ENCODE measurements at regions not wholly inside any gene's neighbourhood (a gene's known extent, or its start where the extent isn't known, plus 50 kb on each side); places are given as distances from the start of the nearest gene placed in this dataset.
"Not testable (repeated sequence)": the region's sequence is repeated elsewhere in the genome, so short reads cannot be mapped to it uniquely, and the experiment has no call there.

DNA sequence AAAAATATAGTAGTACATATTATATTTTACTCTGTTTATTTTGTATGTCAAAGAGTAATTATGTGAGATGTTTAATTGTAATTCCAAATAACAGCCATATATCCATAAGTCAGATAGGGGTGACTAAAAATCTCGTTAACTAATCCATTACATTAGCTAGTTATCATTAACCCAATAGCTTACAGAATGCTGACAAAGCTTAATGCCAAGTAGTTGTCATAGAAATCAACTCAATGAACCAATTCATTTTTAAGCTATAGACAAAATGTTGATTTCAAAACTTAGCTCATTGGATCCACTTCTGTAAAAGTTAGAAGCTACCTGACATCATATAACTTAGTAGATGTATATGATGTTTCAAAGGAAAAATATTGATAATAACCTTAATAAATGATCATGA is 206.7 kb upstream of the SLITRK1 start:
- DNase-seq = no peak
- no peak for TF ChIP-seq POLR2A (IDR thresholded peaks at IDR 0.05; ENCODE audit: low read length)
- no peak for TF ChIP-seq GATA1 (IDR thresholded peaks at IDR 0.05; ENCODE audit: low read depth, low read length)

DNA sequence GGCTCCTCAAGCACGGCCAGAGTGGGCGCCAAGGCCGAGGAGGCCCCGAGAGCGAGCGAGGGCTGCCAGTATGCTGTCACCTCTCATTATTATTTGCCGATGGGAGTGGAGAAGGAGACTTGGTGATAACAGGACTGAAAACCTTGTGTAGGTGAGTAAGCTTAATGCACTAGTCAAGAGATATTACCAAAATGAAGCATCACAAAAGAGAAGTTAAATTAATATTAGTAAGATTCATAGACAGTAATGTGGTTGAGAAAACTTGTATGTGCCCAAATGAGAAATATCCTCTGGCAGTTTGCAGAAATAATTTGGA is 204.5 kb upstream of the SLITRK1 start:
- TF ChIP-seq GATA1 (IDR thresholded peaks at IDR 0.05; ENCODE audit: low read depth, low read length) (no peak), POLR2A (IDR thresholded peaks at IDR 0.05; ENCODE audit: low read length) (no peak)

DNA sequence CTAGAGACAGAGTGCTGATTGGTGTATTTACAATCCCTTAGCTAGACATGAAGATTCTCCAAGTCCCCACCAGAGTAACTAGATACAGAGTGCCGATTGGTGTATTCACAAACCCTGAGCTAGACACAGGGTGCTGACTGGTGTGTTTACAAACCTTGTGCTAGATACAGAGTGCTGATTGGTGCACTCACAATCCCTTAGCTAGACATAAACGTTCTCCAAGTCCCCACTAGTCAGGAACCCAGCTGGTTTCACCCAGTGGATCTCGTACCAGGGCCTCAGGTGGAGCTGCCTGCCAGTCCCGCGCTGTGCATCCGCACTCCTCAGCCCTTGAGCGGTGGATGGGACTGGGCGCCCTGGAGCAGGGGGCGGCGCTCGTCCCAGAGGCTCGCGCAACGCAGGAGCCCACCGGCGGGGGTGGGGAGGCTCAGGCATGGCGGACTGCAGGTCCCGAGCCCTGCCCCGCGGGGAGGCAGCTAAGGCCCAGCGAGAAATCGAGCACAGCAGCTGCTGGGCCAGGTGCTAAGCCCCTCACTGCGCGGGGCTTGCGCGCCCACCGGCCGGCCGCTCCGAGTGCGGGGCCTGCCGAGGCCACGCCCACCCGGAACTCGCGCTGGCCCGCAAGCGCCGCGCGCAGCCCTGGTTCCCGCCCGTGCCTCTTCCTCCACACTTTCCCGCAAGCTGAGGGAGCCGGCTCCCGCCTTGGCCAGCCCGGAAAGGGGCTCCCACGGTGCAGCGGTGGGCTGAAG is 204.0 kb upstream of the SLITRK1 start:
- not testable (repeated sequence) for DNase-seq

More for the DNA sequence above, 204.5 kb upstream of the SLITRK1 start:
- no peak for DNase-seq

DNA sequence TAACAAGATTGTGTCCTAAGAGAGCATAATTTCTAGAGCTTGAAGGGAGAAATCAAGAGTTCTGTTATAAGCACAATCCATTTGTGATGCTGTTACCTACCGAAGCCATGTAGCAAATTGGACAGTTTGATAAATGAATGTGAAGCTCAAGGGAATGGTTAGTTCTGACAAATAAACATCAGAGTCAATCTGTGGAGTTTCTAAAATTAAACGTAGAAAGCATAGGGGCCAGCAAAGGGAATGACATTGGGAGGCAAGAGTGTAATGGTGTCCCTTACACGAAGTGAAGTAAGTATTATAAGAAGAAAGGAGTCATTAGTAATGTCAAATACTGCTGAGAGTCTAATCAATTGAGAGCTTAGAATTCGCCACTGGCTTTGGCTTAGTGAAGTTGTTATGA is 200.2 kb upstream of the SLITRK1 start:
- DNase-seq = no peak
- TF ChIP-seq POLR2A (IDR thresholded peaks at IDR 0.05; ENCODE audit: low read length) (no peak), GATA1 (IDR thresholded peaks at IDR 0.05; ENCODE audit: low read depth, low read length) (no peak)

DNA sequence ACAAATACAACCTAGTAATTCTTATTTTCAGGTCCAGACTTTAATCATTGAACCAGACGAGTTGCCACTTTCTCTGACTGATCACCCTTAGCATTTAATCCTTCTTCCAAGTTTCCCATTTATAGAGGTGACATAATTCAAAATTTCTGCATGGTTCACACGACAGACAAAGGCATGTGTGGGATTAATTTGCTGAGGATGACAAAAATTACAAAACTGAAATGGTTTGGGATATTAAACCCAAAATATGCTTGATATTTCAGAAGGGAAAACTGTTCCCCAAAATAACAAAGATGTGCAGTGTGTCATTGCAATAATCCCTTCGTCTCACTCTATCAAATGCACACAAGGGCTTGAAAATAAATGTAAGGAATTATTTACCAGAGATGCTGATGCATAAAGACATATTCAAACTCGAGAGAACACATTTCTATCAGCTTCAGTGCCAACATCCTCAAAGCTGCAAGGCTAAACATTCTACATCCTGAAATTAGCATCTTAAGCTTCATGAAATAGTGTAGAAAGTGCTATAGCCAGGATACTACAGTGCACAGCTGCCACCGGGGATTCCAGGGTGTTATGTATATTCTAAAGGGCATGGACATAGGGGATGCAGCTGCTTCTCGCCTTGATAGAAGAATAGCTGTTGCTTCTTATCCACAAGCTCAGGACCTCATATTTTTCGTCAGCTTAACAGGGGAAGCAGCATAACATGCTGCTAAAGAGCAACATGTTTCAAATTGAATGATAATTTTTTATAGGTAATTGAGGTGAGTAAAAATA is 198.7 kb upstream of the SLITRK1 start:
- TF ChIP-seq POLR2A (IDR thresholded peaks at IDR 0.05; ENCODE audit: low read length) (no peak), GATA1 (IDR thresholded peaks at IDR 0.05; ENCODE audit: low read depth, low read length) (no peak)
- no peak for DNase-seq

DNA sequence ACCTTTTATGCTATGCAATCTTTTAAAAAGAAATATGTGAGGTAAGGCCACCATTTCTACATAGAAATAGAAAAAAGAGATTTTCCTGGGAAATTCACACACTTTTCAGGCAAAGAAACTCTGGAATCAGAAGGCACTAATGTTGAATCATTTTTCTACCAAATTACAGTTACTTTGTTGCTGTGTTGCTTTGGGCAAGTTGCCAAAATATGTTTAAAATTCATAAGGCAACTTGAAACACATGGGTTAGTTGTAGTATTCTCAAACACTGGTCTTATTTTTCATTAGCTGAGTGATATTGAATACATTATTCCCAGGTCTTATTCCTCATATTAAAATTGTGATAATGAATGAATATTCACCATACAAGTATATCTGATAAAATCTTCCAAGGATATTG is 195.0 kb upstream of the SLITRK1 start:
- no peak for TF ChIP-seq POLR2A (IDR thresholded peaks at IDR 0.05; ENCODE audit: low read length)
- TF ChIP-seq GATA1 (IDR thresholded peaks at IDR 0.05; ENCODE audit: low read depth, low read length) = no peak
- DNase-seq = no peak

DNA sequence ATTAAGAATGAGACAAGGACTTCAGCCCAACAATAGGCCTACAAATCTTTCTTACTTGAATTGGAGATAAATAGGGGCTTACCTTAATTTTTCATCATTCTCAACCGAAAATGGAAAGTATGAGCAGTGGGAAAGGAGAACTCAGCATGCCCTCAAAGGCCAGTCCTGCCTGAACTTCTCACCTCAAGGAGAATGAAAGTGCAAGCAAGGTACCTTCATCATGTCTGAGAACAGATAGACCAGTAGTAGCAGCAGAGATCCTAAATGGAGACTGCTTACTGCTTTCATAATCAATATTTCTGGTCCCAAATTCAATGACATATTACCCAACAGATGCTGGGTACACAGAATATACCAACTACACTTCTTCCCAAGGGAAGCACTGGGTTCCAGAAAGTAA is 194.0 kb upstream of the SLITRK1 start:
- TF ChIP-seq GATA1 (IDR thresholded peaks at IDR 0.05; ENCODE audit: low read depth, low read length) (no peak), POLR2A (IDR thresholded peaks at IDR 0.05; ENCODE audit: low read length) (no peak)
- no peak for DNase-seq

DNA sequence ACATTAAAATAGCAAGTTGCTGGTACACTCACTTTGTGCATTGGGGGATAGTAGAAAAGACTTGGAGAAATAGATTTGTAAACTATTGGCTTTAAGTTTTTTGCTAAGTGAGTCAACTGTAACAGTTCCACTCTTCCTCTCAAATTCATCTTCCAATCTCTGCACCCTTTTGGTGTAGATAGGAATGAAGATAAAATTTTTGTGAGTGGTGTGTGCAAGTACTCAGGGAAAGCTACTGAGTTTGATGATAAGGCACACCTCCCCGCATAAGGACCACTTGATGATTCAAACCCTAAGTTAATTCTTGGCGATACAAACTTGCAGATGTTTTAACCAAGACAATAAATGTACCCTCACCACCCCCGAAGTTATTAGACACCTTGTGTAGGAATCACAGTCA is 168.3 kb upstream of the SLITRK1 start:
- no peak for TF ChIP-seq GATA1 (IDR thresholded peaks at IDR 0.05; ENCODE audit: low read depth, low read length)
- no peak for TF ChIP-seq POLR2A (IDR thresholded peaks at IDR 0.05; ENCODE audit: low read length)
- DNase-seq = no peak

DNA sequence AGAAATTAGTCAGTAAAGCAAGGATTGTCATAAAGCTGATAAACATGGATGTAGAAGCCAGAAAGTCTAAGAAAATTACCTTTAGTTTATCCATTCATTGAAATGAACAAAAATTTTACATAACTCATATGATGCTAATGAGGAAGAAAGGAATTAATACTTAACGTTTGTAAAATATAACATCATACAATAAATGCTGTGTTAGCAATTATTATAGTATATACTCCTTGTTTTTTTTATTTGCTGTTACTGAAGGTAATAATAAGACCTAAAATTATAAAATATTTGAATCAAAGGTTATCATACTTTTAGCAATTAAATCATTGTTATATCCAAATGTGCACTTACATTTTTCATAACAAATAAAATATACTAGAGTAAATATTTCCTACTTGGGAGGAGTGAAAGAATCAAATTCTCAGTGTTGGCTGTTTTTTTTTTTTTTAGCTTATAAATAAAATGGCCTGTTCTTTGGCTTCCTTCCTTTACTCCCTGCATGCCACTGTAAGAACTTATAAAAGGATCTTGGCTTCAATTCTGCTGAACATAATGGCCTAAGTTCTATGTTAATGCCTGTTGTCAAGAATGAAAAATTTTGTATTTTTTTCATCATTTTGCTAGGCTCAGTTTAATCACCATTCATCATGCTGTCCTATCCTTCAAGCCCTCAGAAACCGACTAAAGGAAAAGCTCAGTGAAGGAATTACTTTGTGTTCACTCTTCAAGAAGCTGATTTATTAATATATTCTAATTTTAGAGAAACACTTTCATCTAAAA is 167.4 kb upstream of the SLITRK1 start:
- TF ChIP-seq GATA1 (IDR thresholded peaks at IDR 0.05; ENCODE audit: low read depth, low read length) (no peak), POLR2A (IDR thresholded peaks at IDR 0.05; ENCODE audit: low read length) (no peak)
- DNase-seq = no peak

DNA sequence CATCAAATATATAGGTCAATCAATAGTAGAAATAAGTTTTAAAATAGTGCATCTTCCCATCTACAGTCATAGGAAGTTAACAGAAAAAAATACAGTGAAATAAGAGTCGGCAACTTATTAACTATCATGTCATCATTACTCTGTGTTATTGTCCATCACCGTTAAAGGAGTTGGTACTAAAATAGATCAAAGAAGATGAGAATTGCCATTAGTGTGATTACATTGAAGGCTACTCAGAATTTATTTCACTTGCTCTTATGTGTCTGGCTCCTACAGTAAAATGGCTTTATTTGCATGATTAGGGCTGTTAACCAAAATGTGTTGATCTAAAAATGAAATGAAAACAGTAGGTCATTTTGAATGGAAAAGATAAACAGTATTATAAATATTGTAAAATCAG is 162.5 kb upstream of the SLITRK1 start:
- TF ChIP-seq GATA1 (IDR thresholded peaks at IDR 0.05; ENCODE audit: low read depth, low read length) = no peak
- TF ChIP-seq POLR2A (IDR thresholded peaks at IDR 0.05; ENCODE audit: low read length) = no peak
- DNase-seq = no peak

DNA sequence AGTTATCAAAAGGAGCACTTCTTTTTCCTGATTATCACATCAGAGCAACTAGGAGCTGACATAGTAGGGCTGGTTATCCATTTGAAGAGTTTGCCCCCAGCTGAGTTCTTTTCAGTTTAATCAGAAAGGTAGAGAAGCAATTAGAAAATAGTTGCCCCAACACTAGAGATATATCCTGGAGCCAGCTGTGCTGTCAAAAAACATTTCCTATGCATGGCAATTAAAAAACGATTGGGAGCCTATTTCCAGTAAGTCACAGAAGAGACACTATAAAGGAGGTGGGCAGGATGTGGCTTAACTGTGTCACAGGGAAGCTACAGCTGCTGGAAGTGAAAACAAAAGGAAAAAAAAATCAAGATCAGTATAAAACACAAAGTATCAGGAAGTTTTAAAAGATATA is 155.7 kb upstream of the SLITRK1 start:
- TF ChIP-seq GATA1 (IDR thresholded peaks at IDR 0.05; ENCODE audit: low read depth, low read length) (no peak), POLR2A (IDR thresholded peaks at IDR 0.05; ENCODE audit: low read length) (no peak)
- no peak for DNase-seq

DNA sequence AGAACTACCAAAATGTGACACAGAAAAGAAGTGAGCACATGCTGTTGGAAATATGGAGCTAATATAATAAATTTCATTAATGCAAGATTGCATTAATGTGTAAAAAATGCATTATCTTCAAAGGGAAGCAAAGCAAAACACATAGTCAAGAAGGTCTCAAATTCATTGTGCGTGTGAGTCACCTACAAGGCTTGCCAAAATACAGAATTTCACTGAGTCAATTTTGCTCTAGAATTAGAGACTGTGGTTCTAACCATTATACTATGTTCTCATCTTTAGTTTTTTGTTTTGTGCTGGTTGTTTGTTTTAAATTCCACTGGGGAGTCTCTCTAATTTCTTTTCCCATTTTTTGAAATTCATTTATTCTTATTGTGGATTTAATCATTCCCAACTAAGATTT is 149.8 kb upstream of the SLITRK1 start:
- no peak for DNase-seq
- TF ChIP-seq POLR2A (IDR thresholded peaks at IDR 0.05; ENCODE audit: low read length) (no peak), GATA1 (IDR thresholded peaks at IDR 0.05; ENCODE audit: low read depth, low read length) (no peak)

DNA sequence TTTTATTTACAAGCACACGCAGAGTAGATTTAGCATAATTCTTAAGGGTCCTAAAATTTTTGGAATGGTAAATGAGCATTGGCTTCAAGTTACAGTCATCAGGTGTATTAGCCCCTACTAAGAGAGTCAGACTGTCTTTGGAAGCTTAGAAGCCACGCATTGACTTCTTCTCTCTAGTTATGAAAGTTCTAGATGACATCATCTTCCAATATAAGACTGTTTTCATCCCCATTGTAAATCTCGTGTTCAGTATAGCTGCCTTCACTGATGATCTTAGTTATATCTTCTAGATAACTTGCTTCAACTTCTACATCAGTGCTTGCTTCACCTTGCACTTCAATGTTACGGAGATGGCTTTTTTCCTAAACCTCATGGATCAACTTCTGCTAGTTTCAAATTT is 148.8 kb upstream of the SLITRK1 start:
- no peak for DNase-seq

DNA sequence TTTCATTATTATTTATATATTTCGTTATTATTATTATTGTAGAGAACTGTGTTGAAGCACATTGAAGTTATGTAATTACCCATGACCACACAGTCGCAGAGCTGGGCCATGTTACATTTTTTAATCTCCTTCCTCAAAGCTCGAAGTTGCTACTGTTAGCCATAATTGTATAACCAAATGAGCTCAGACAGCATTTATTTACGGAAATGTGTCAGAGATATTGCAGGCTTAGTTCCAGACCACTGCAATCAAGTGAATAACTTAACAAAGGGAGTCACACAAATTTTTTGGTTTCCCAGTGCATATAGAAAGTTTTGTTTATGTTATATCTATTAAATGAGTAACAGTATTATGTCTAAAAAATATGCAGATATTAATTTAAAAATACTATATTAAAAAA is 147.1 kb upstream of the SLITRK1 start:
- DNase-seq = no peak
- TF ChIP-seq GATA1 (IDR thresholded peaks at IDR 0.05; ENCODE audit: low read depth, low read length) (no peak), POLR2A (IDR thresholded peaks at IDR 0.05; ENCODE audit: low read length) (no peak)

More for the DNA sequence above, 148.8 kb upstream of the SLITRK1 start:
- TF ChIP-seq GATA1 (IDR thresholded peaks at IDR 0.05; ENCODE audit: low read depth, low read length) (no peak), POLR2A (IDR thresholded peaks at IDR 0.05; ENCODE audit: low read length) (no peak)

Data from erythroblast (primary cell).